GM12878 (cell line): ENCODE measurements at regions not wholly inside any gene's neighbourhood (a gene's known extent, or its start where the extent isn't known, plus 50 kb on each side); places are given as distances from the start of the nearest gene placed in this dataset.

ENCODE experiments used
- ATAC-seq: fragments of 200-7000 bp; cut with Tn5 transposase; 3 replicates; pipeline ENCODE4 v1.9.1; 2020; ENCODE audit warnings: mild to moderate bottlenecking, moderate library complexity
- BruUV-seq: library from RNA; stranded (reverse); fragments of 400-500 nt; replicated peaks from 2 replicates; lab custom pipeline; 2021; lab: Mats Ljungman, UMichigan
- CTCF ChIA-PET: fragments of 300-600 bp; sonication (Branson Sonifier 250); formaldehyde crosslinking; extraction: SDS; loops from one replicate; lab custom pipeline; 2021; ENCODE audit warnings: inconsistent platforms; lab: Yijun Ruan, JAX
- POLR2A ChIA-PET: fragments of 350-600 bp; formaldehyde crosslinking; extraction: SDS; loops from one replicate; lab custom pipeline; 2021; ENCODE audit warnings: inconsistent platforms; lab: Charles Lee
- RAD21 ChIA-PET: fragments of 300-600 bp; sonication (Branson Sonifier 250); formaldehyde crosslinking; loops from one replicate; lab custom pipeline; 2023; ENCODE audit warnings: antibody characterized with exemption; ENCODE audit not compliant: unreplicated experiment; lab: Charles Lee
- SMC1A ChIA-PET: fragments of 300-600 bp; sonication (Branson Sonifier 250); formaldehyde crosslinking; loops from one replicate; lab custom pipeline; 2023; ENCODE audit not compliant: unreplicated experiment, uncharacterized antibody; lab: Charles Lee
- DNase-seq: peaks from one replicate; pipeline ENCODE4 v3.0.0-alpha.2; 2011; ENCODE audit warnings: low read depth, low spot score
- FAIRE-seq: peaks from 3 replicates; lab custom pipeline; 2011; peaks lifted over from hg19 to GRCh38; lab: Jason Lieb, UNC
- H2AFZ ChIP-seq: 2 replicates; pipeline ENCODE4 v1.6.0; 2011; ENCODE audit warnings: low read depth, low read length, control low read depth; ENCODE audit not compliant: control insufficient read depth
- H3K27ac ChIP-seq: 2 replicates; pipeline ENCODE4 v1.5.1; 2011; ENCODE audit warnings: control low read depth; ENCODE audit not compliant: control insufficient read depth, insufficient read depth
- H3K27me3 ChIP-seq, 2 experiments: replicated peaks in 1 of 2; 2 replicates each; pipeline versions ENCODE4 v1.6.0 to v1.6.1; 2011; ENCODE audit warnings: low read length in 1 of 2; ENCODE audit not compliant: control insufficient read depth in 2 of 2, insufficient read depth in 2 of 2
- H3K36me3 ChIP-seq, 2 experiments: 2 replicates each; pipeline ENCODE4 v1.5.1; 2011; ENCODE audit warnings: low read length in 1 of 2; ENCODE audit not compliant: control insufficient read depth in 2 of 2, insufficient read depth in 2 of 2
- H3K4me1 ChIP-seq: 2 replicates; pipeline ENCODE4 v1.6.1; 2011; ENCODE audit warnings: mild to moderate bottlenecking, low read length, moderate library complexity, mixed read lengths; ENCODE audit not compliant: control insufficient read depth, insufficient read depth
- H3K4me2 ChIP-seq: 2 replicates; pipeline ENCODE4 v1.6.0; 2011; ENCODE audit warnings: control low read depth; ENCODE audit not compliant: control insufficient read depth, insufficient read depth
- H3K4me3 ChIP-seq: fragments of 200-600 bp; sonication (generic); 2 replicates; pipeline ENCODE4 v1.5.1; 2016
- H3K79me2 ChIP-seq: 2 replicates; pipeline ENCODE4 v1.6.0; 2011; ENCODE audit warnings: low read length; ENCODE audit not compliant: control insufficient read depth, insufficient read depth
- H3K9ac ChIP-seq: 2 replicates; pipeline ENCODE4 v1.8.0; 2011; ENCODE audit warnings: low read length, control low read depth, mixed read lengths; ENCODE audit not compliant: control insufficient read depth, insufficient read depth
- H3K9me3 ChIP-seq: replicated peaks from 3 replicates; pipeline ENCODE4 v1.5.1; 2011; ENCODE audit warnings: mild to moderate bottlenecking, low read length; ENCODE audit not compliant: control insufficient read depth, insufficient read depth
- H4K20me1 ChIP-seq: 2 replicates; pipeline ENCODE4 v1.6.0; 2011; ENCODE audit not compliant: control insufficient read depth, insufficient read depth
- CREM ChIP-seq: IDR thresholded peaks from 2 replicates; pipeline ENCODE4 v1.6.1; 2014; ENCODE audit warnings: antibody characterized with exemption, low read depth
- FOXM1 ChIP-seq: IDR thresholded peaks from 2 replicates; pipeline ENCODE4 v1.6.1; 2012; ENCODE audit warnings: low read depth, mild to moderate bottlenecking, inconsistent platforms, low read length, moderate library complexity
- KAT2A ChIP-seq: conservative IDR thresholded peaks from 2 replicates; pipeline ENCODE4 v1.6.1; 2011; ENCODE audit warnings: low read depth, low read length; ENCODE audit not compliant: control insufficient read depth
- NFXL1 ChIP-seq: fragments of 450-650 bp; IDR thresholded peaks from 2 replicates; pipeline ENCODE4 v1.6.1; 2017; ENCODE audit warnings: antibody characterized with exemption, mild to moderate bottlenecking, borderline replicate concordance
- PAX5 ChIP-seq: IDR thresholded peaks from 2 replicates; pipeline ENCODE4 v1.6.1; 2011; ENCODE audit warnings: low read depth, low read length, borderline replicate concordance
- SMARCA5 ChIP-seq: fragments of 450-650 bp; IDR thresholded peaks from 2 replicates; pipeline ENCODE4 v1.6.1; 2017; ENCODE audit warnings: mild to moderate bottlenecking
- SUPT20H ChIP-seq: IDR thresholded peaks from 2 replicates; pipeline ENCODE4 v1.6.1; 2011; ENCODE audit warnings: low read depth, mild to moderate bottlenecking, low read length, moderate library complexity, borderline replicate concordance; ENCODE audit not compliant: control insufficient read depth
- ZSCAN29 ChIP-seq: fragments of 450-650 bp; IDR thresholded peaks from 2 replicates; pipeline ENCODE4 v1.6.1; 2017; ENCODE audit warnings: mild to moderate bottlenecking, moderate library complexity
- WGBS: methylation state at CpG from one replicate; pipeline ENCODE4 v1.1.6; 2016; ENCODE audit warnings: low lambda C conversion rate; ENCODE audit not compliant: insufficient replicate concordance, insufficient coverage; ENCODE audit errors: missing lambda C conversion rate; 5-methylcytosine and 5-hydroxymethylcytosine counted together
- in situ Hi-C: fragments of 300-500 bp; cut with MboI; formaldehyde crosslinking; loops from 9 replicates; pipeline ENCODE4 v1.14.3; 2018; ENCODE audit warnings: mixed read lengths
- intact Hi-C: fragments of 100-400 bp; cut with micrococcal nuclease; formaldehyde crosslinking; loops from one replicate; pipeline ENCODE4 v1.14.2; 2022; ENCODE audit not compliant: unreplicated experiment
- TF ChIP-seq, protein P1 (sequence below): fragments of 450-650 bp; IDR thresholded peaks from 2 replicates; pipeline ENCODE4 v1.6.1; 2018; ENCODE audit warnings: borderline replicate concordance, mild to moderate bottlenecking; ENCODE audit not compliant: partially characterized antibody
- TF ChIP-seq, protein P2 (sequence below): fragments of 450-650 bp; IDR thresholded peaks from 2 replicates; pipeline ENCODE4 v1.6.1; 2016; ENCODE audit warnings: mild to moderate bottlenecking, moderate library complexity, borderline replicate concordance

GRCh38 chr3:176930942-176931341, 266.3 kb downstream of the TBL1XR1 start (continued):
- TF ChIP-seq, protein P1, sequence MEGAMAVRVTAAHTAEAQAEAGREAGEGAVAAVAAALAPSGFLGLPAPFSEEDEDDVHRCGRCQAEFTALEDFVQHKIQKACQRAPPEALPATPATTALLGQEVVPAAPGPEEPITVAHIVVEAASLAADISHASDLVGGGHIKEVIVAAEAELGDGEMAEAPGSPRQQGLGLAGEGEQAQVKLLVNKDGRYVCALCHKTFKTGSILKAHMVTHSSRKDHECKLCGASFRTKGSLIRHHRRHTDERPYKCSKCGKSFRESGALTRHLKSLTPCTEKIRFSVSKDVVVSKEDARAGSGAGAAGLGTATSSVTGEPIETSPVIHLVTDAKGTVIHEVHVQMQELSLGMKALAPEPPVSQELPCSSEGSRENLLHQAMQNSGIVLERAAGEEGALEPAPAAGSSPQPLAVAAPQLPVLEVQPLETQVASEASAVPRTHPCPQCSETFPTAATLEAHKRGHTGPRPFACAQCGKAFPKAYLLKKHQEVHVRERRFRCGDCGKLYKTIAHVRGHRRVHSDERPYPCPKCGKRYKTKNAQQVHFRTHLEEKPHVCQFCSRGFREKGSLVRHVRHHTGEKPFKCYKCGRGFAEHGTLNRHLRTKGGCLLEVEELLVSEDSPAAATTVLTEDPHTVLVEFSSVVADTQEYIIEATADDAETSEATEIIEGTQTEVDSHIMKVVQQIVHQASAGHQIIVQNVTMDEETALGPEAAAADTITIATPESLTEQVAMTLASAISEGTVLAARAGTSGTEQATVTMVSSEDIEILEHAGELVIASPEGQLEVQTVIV, result no peak

- no peak for DNase-seq
- ChIA-PET SMC1A (interaction anchor here (1.7 to 2.8 kb wide), 2 partner anchors 12 to 57 kb away, joined by 4 to 9 read pairs; no protein-coding TSS in a partner anchor), POLR2A (no interaction called here), CTCF (interaction anchor here (0.8 to 1.1 kb wide), 2 partner anchors 9 to 12 kb away, joined by 3 to 4 read pairs; no protein-coding TSS in a partner anchor), RAD21 (no interaction called here)
- H4K20me1 ChIP-seq, result no peaks in the 10 kb centered on the region
- no peaks in the 10 kb centered on the region for H3K27me3 ChIP-seq
- no peak overlapping the region for H3K27ac ChIP-seq
- H3K4me1 ChIP-seq, result no peaks in the 10 kb centered on the region
- 0% methylated on average over 1 of the region's 1 CpG for WGBS
- H2AFZ ChIP-seq, result no peak overlapping the region
- no peak overlapping the region for H3K4me2 ChIP-seq
- intact Hi-C loops (no loop called here), in situ Hi-C loops (no loop called here)
- H3K36me3 ChIP-seq, result no peaks in the 10 kb centered on the region
- no peak overlapping the region for H3K9ac ChIP-seq
- TF ChIP-seq CREM, result no peak
- TF ChIP-seq KAT2A, result no peak
- no peak for TF ChIP-seq ZSCAN29
- TF ChIP-seq, protein P2, sequence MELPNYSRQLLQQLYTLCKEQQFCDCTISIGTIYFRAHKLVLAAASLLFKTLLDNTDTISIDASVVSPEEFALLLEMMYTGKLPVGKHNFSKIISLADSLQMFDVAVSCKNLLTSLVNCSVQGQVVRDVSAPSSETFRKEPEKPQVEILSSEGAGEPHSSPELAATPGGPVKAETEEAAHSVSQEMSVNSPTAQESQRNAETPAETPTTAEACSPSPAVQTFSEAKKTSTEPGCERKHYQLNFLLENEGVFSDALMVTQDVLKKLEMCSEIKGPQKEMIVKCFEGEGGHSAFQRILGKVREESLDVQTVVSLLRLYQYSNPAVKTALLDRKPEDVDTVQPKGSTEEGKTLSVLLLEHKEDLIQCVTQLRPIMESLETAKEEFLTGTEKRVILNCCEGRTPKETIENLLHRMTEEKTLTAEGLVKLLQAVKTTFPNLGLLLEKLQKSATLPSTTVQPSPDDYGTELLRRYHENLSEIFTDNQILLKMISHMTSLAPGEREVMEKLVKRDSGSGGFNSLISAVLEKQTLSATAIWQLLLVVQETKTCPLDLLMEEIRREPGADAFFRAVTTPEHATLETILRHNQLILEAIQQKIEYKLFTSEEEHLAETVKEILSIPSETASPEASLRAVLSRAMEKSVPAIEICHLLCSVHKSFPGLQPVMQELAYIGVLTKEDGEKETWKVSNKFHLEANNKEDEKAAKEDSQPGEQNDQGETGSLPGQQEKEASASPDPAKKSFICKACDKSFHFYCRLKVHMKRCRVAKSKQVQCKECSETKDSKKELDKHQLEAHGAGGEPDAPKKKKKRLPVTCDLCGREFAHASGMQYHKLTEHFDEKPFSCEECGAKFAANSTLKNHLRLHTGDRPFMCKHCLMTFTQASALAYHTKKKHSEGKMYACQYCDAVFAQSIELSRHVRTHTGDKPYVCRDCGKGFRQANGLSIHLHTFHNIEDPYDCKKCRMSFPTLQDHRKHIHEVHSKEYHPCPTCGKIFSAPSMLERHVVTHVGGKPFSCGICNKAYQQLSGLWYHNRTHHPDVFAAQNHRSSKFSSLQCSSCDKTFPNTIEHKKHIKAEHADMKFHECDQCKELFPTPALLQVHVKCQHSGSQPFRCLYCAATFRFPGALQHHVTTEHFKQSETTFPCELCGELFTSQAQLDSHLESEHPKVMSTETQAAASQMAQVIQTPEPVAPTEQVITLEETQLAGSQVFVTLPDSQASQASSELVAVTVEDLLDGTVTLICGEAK, result no peak
- no peak for TF ChIP-seq NFXL1
- no peak for TF ChIP-seq FOXM1
- no peak for TF ChIP-seq SMARCA5
- no peak for TF ChIP-seq SUPT20H
- no peak for TF ChIP-seq PAX5
- FAIRE-seq, result no peak
- no peak overlapping the region for H3K4me3 ChIP-seq
- no peaks in the 10 kb centered on the region for H3K79me2 ChIP-seq
- ATAC-seq, result no peak
- H3K9me3 ChIP-seq, result no peaks in the 10 kb centered on the region
- no TSS peak for BruUV-seq
These were observed 268.7 kb downstream of the TBL1XR1 start for GRCh38 chr3:176928582-176928931.
